Activated naive CD4-positive, alpha-beta T cell treated with anti-CD3 and anti-CD28 coated beads, Interleukin-2, amount 50 U/mL, for 16 hours (primary cell): ENCODE measurements at regions not wholly inside any gene's neighbourhood (a gene's known extent, or its start where the extent isn't known, plus 50 kb on each side); places are given as distances from the start of the nearest gene placed in this dataset.
"Not testable (repeated sequence)": the region's sequence is repeated elsewhere in the genome, so short reads cannot be mapped to it uniquely, and the experiment has no call there.

Experiments
- DNase-seq: peaks from one replicate; pipeline ENCODE4 v3.0.0-alpha.2; 2020

GRCh38 chrX:13955975-13956374 is 73.7 kb downstream of the GEMIN8 start:
- DNase-seq, result no peak

- DNase-seq, result no peak
These were observed 74.5 kb downstream of the GEMIN8 start for GRCh38 chrX:13955095-13955647.

GRCh38 chrX:13952581-13952980 is 77.1 kb downstream of the GEMIN8 start:
- no peak for DNase-seq

- DNase-seq, result not testable (repeated sequence)
These were observed 83.5 kb downstream of the GEMIN8 start for GRCh38 chrX:13946223-13946622.

GRCh38 chrX:13945787-13946186 is 83.9 kb downstream of the GEMIN8 start:
- DNase-seq, result not testable (repeated sequence)

GRCh38 chrX:13940671-13941070 is 89.0 kb downstream of the GEMIN8 start:
- no peak for DNase-seq

- no peak for DNase-seq
These were observed 89.7 kb downstream of the GEMIN8 start for GRCh38 chrX:13939741-13940597.

- no peak for DNase-seq
These were observed 90.7 kb downstream of the GEMIN8 start for GRCh38 chrX:13938829-13939530.

GRCh38 chrX:13938051-13938828 is 91.5 kb downstream of the GEMIN8 start:
- DNase-seq, result peak; percentile 10

- DNase-seq, result no peak
These were observed 92.2 kb downstream of the GEMIN8 start for GRCh38 chrX:13937370-13938050.

GRCh38 chrX:13936521-13937225 is 93.0 kb downstream of the GEMIN8 start:
- no peak for DNase-seq

GRCh38 chrX:13934731-13935130 is 95.0 kb downstream of the GEMIN8 start:
- no peak for DNase-seq

GRCh38 chrX:13933851-13934250 is 95.8 kb downstream of the GEMIN8 start:
- DNase-seq, result no peak

GRCh38 chrX:13933352-13933751 is 96.3 kb downstream of the GEMIN8 start:
- DNase-seq, result no peak

- DNase-seq, result no peak
These were observed 97.3 kb downstream of the GEMIN8 start for GRCh38 chrX:13932416-13932815.

- DNase-seq, result no peak
These were observed 102.5 kb downstream of the GEMIN8 start for GRCh38 chrX:13927175-13927574.

GRCh38 chrX:13923845-13924244 is 105.8 kb downstream of the GEMIN8 start:
- no peak for DNase-seq

- no peak for DNase-seq
These were observed 106.4 kb upstream of the GPM6B start for GRCh38 chrX:13923289-13923688.

GRCh38 chrX:13917507-13917906 is 100.6 kb upstream of the GPM6B start:
- no peak for DNase-seq

- no peak for DNase-seq
These were observed 94.7 kb upstream of the GPM6B start for GRCh38 chrX:13911586-13911985.

- DNase-seq, result no peak
These were observed 89.2 kb upstream of the GPM6B start for GRCh38 chrX:13906093-13906492.

- no peak for DNase-seq
These were observed 86.5 kb upstream of the GPM6B start for GRCh38 chrX:13903405-13903804.
